ENCODE measurements at regions not wholly inside any gene's neighbourhood (a gene's known extent, or its start where the extent isn't known, plus 50 kb on each side); places are given as distances from the start of the nearest gene placed in this dataset.

DNA sequence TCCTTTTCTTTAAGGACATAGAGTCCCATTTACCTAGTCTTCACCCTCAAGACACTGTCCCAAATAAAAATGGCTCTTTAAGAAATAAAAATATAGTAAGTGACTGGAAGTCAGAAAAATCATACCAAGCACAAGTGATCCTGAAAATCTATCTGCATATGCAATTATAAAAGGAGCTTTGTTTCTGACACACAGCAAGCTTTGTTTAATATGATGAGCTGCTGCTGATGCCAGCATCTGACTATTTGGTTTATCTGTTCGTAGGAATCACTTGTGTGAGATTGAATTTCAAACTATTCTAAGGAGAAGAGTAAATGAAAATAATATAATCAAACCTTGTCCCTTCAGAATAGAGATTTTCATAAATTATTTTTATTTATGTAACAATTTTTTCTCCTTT is 332.4 kb downstream of the PCDH7 start:
- H3K4me1 ChIP-seq (replicated peaks in 1 of 2), result no peaks in the 10 kb centered on the region
- H3K27me3 ChIP-seq, result no peaks in the 10 kb centered on the region
- intact Hi-C loops (cut with DNase I), result no loop called here
- TF ChIP-seq, protein P1, sequence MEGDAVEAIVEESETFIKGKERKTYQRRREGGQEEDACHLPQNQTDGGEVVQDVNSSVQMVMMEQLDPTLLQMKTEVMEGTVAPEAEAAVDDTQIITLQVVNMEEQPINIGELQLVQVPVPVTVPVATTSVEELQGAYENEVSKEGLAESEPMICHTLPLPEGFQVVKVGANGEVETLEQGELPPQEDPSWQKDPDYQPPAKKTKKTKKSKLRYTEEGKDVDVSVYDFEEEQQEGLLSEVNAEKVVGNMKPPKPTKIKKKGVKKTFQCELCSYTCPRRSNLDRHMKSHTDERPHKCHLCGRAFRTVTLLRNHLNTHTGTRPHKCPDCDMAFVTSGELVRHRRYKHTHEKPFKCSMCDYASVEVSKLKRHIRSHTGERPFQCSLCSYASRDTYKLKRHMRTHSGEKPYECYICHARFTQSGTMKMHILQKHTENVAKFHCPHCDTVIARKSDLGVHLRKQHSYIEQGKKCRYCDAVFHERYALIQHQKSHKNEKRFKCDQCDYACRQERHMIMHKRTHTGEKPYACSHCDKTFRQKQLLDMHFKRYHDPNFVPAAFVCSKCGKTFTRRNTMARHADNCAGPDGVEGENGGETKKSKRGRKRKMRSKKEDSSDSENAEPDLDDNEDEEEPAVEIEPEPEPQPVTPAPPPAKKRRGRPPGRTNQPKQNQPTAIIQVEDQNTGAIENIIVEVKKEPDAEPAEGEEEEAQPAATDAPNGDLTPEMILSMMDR (IDR thresholded peaks at IDR 0.05), result no peak
- no peak for TF ChIP-seq POLR2A (IDR thresholded peaks at IDR 0.05)
- H3K36me3 ChIP-seq (replicated peaks in 1 of 2), result no peaks in the 10 kb centered on the region
- H3K27ac ChIP-seq, result no peak overlapping the region
- H3K4me3 ChIP-seq, result no peak overlapping the region
- 54 to 73% (median 62%) methylated on average over 1 of the region's 1 CpG for WGBS, 4 donors
- DNase-seq, result no peak
- H3K9me3 ChIP-seq (replicated peaks in 1 of 3), result no peaks in the 10 kb centered on the region

DNA sequence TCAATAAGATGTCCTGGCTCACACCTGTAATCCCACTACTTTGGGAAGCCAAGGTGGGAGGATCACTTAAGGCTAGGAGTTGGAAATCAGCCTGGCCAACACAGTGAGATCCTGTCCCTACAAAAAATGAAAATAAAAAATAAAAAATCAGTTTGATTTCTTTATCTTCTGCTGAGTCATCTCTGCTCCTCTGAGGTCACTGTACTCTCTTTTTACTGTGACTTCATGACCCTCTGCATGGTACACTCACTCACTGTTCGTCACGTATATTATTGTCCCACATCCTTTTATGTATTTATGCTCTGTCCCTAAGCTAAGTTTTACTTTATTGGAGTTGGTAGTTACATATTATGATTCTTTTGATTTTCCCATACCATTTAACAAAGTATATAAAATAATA is 333.3 kb downstream of the PCDH7 start:
- intact Hi-C loops (cut with DNase I), result no loop called here
- no peak for TF ChIP-seq POLR2A (IDR thresholded peaks at IDR 0.05)
- TF ChIP-seq, protein P1 (IDR thresholded peaks at IDR 0.05), result no peak
- 67 to 81% (median 73%) methylated on average over 2 of the region's 2 CpGs for WGBS, 4 donors
- Histone ChIP-seq H3K9me3 (replicated peaks in 1 of 3) (no peaks in the 10 kb centered on the region), H3K27ac (no peak overlapping the region), H3K4me3 (no peak overlapping the region), H3K27me3 (no peaks in the 10 kb centered on the region), H3K4me1 (replicated peaks in 1 of 2) (no peaks in the 10 kb centered on the region), H3K36me3 (replicated peaks in 1 of 2) (no peaks in the 10 kb centered on the region)
- no peak for DNase-seq

DNA sequence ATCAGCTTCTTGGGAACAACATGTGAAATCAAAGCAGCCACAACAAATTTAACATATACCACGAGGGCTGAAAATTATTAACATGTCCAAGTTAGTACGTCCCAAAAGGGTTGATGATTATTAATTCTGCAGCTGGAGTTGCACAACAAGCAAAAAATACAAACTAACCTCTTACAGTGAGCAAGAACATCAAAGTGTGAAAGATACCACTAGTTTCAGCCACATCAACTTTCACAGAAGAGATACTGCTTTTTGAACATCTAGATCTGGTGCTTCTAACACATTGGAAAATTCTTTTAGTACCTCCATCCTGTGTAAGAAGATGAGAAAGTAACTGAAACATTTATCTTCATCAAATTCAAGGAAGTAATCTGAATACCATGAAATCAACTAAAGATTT is 334.1 kb downstream of the PCDH7 start:
- no peak for DNase-seq
- Histone ChIP-seq H3K27me3 (no peaks in the 10 kb centered on the region), H3K36me3 (replicated peaks in 1 of 2) (no peaks in the 10 kb centered on the region), H3K27ac (no peak overlapping the region), H3K4me1 (replicated peaks in 1 of 2) (no peaks in the 10 kb centered on the region), H3K9me3 (replicated peaks in 1 of 3) (no peaks in the 10 kb centered on the region), H3K4me3 (no peak overlapping the region)
- TF ChIP-seq, protein P1 (IDR thresholded peaks at IDR 0.05), result no peak
- no peak for TF ChIP-seq POLR2A (IDR thresholded peaks at IDR 0.05)
- intact Hi-C loops (cut with DNase I), result no loop called here
- 61 to 87% (median 65%) methylated on average over 2 of the region's 2 CpGs for WGBS, 4 donors

DNA sequence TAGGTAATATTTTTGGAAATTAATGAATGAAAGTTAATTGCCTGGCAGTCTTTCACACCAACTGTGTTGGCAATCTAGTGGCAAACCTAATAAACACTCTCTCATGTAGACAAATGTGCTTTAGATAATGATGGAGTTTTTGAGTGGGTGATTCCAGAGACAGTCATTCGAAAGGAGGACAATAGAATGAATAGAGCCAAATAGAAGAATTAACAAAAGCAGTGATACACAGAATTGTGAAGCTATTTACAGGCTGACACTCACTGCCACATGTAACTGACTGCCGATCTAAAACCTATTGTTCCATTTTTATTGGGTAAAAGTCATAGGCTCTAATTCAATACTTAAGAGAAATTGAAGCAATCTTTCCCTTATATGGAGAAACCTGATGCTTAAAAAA is 338.5 kb downstream of the PCDH7 start:
- TF ChIP-seq, protein P1 (IDR thresholded peaks at IDR 0.05), result no peak
- no peak for TF ChIP-seq POLR2A (IDR thresholded peaks at IDR 0.05)
- no peak overlapping the region for H3K4me3 ChIP-seq
- H3K36me3 ChIP-seq (replicated peaks in 1 of 2), result no peaks in the 10 kb centered on the region
- no peaks in the 10 kb centered on the region for H3K27me3 ChIP-seq
- no peak overlapping the region for H3K27ac ChIP-seq
- no peaks in the 10 kb centered on the region for H3K4me1 ChIP-seq (replicated peaks in 1 of 2)
- no peak for DNase-seq
- 81 to 86% (median 84%) methylated on average over 2 of the region's 2 CpGs for WGBS, 4 donors
- H3K9me3 ChIP-seq (replicated peaks in 1 of 3), result no peaks in the 10 kb centered on the region
- intact Hi-C loops (cut with DNase I), result no loop called here

Measured in adrenal gland (tissue), 9 donors.